HCT116 (cell line): ENCODE measurements at regions not wholly inside any gene's neighbourhood (a gene's known extent, or its start where the extent isn't known, plus 50 kb on each side); places are given as distances from the start of the nearest gene placed in this dataset.

Experiments used
- ATAC-seq: fragments of 200-7000 bp; cut with Tn5 transposase; 2 replicates; pipeline ENCODE4 v1.9.1; 2020; ENCODE audit warnings: mild to moderate bottlenecking, moderate library complexity
- BruUV-seq: library from RNA; stranded (reverse); fragments of 400-500 nt; replicated peaks from 2 replicates; lab custom pipeline; 2021; lab: Mats Ljungman, UMichigan
- CTCF ChIA-PET: fragments of 300-600 bp; sonication (Branson Sonifier 250); formaldehyde crosslinking; loops from one replicate; lab custom pipeline; 2021; ENCODE audit warnings: antibody characterized with exemption; lab: Charles Lee
- POLR2A ChIA-PET: fragments of 300-600, 350-600 bp; sonication (Branson Sonifier 250); formaldehyde crosslinking; loops from one replicate; lab custom pipeline; 2021; ENCODE audit warnings: antibody characterized with exemption; lab: Charles Lee
- RAD21 ChIA-PET, 2 experiments: fragments of 300-600 bp; sonication (Branson Sonifier 250); formaldehyde crosslinking; loops; one replicate each; lab custom pipeline; 2023; ENCODE audit warnings: low total read pairs in 2 of 2; ENCODE audit not compliant: uncharacterized antibody in 2 of 2, unreplicated experiment in 2 of 2, low non-redundant PET in 1 of 2; lab: Charles Lee
- DNase-seq: peaks from one replicate; pipeline ENCODE4 v3.0.0-alpha.2; 2010; ENCODE audit warnings: low read depth, low spot score
- H2AFZ ChIP-seq: fragments of 200-600 bp; shearing (Covaris generic), sonication (generic); 2 replicates; pipeline ENCODE4 v1.6.1; 2017; ENCODE audit warnings: low read depth, mixed run types, mixed read lengths, antibody characterized with exemption, low read length; ENCODE audit not compliant: poor library complexity, severe bottlenecking
- H3K27ac ChIP-seq: 2 replicates; pipeline ENCODE4 v1.5.1; 2012; ENCODE audit warnings: low read depth, low read length
- H3K27me3 ChIP-seq: fragments of 200-600 bp; sonication (generic); 2 replicates; pipeline ENCODE4 v1.6.1; 2016; ENCODE audit warnings: mixed run types, low read length, mixed read lengths; ENCODE audit not compliant: insufficient read depth
- H3K36me3 ChIP-seq, 2 experiments: fragments of 200-500 bp in 1 of 2; fragments of 200-600 bp in 1 of 2; sonication (Bioruptor generic) in 1 of 2; sonication (generic) in 1 of 2; 2 replicates each; pipeline versions ENCODE4 v1.5.1 to v1.6.1; 2014 to 2016; ENCODE audit warnings: low read length in 2 of 2, inconsistent platforms in 1 of 2, mixed read lengths in 1 of 2, mixed run types in 1 of 2; ENCODE audit not compliant: insufficient read depth in 2 of 2, control insufficient read depth in 1 of 2
- H3K4me1 ChIP-seq, 2 experiments: fragments of 200-600 bp in 1 of 2; sonication (generic) in 1 of 2; 2 replicates each; pipeline versions ENCODE4 v1.5.1 to v1.6.1; 2012 to 2017; ENCODE audit warnings: low read length in 2 of 2, inconsistent platforms in 1 of 2, mild to moderate bottlenecking in 1 of 2, mixed read lengths in 1 of 2, mixed run types in 1 of 2, moderate library complexity in 1 of 2; ENCODE audit not compliant: insufficient read depth in 2 of 2, control insufficient read depth in 1 of 2
- H3K4me2 ChIP-seq: fragments of 200-600 bp; sonication (generic); 2 replicates; pipeline ENCODE4 v1.6.1; 2017; ENCODE audit warnings: mixed run types, low read length, mixed read lengths
- H3K4me3 ChIP-seq, 2 experiments: fragments of 200-600 bp in 1 of 2; sonication (generic) in 1 of 2; replicated peaks in 1 of 2; 2 replicates each; pipeline ENCODE4 v1.5.1; 2011 to 2016; ENCODE audit warnings: low read length in 2 of 2, control low read depth in 1 of 2, low read depth in 1 of 2, mild to moderate bottlenecking in 1 of 2, mixed read lengths in 1 of 2, mixed run types in 1 of 2
- H3K79me2 ChIP-seq: fragments of 200-600 bp; sonication (generic); 2 replicates; pipeline ENCODE4 v1.6.1; 2017; ENCODE audit warnings: mild to moderate bottlenecking, mixed run types, low read length, moderate library complexity, mixed read lengths; ENCODE audit not compliant: insufficient read depth
- H3K9ac ChIP-seq: fragments of 200-600 bp; sonication (generic); 2 replicates; pipeline ENCODE4 v1.6.1; 2016; ENCODE audit warnings: low read length, mixed read lengths
- H3K9me2 ChIP-seq: fragments of 200-600 bp; sonication (generic), shearing (Covaris generic); 2 replicates; pipeline ENCODE4 v1.6.1; 2017; ENCODE audit warnings: mixed run types, mild to moderate bottlenecking, moderate library complexity; ENCODE audit not compliant: insufficient read depth
- H3K9me3 ChIP-seq, 2 experiments: fragments of 200-500 bp in 1 of 2; fragments of 200-600 bp in 1 of 2; sonication (Bioruptor generic) in 1 of 2; sonication (generic) in 1 of 2; 2 replicates each; pipeline ENCODE4 v1.6.1; 2014 to 2017; ENCODE audit warnings: low read length in 2 of 2, mixed read lengths in 2 of 2, inconsistent platforms in 1 of 2, low read depth in 1 of 2, mild to moderate bottlenecking in 1 of 2, mixed run types in 1 of 2, moderate library complexity in 1 of 2; ENCODE audit not compliant: control insufficient read depth in 1 of 2, insufficient read depth in 1 of 2
- H4K20me1 ChIP-seq: fragments of 200-600 bp; sonication (generic), shearing (Covaris generic); 2 replicates; pipeline ENCODE4 v1.6.1; 2017; ENCODE audit warnings: mixed run types, mild to moderate bottlenecking, moderate library complexity; ENCODE audit not compliant: insufficient read depth
- CBX3 ChIP-seq: IDR thresholded peaks from 2 replicates; pipeline ENCODE4 v1.6.1; 2012; ENCODE audit warnings: low read depth
- CEBPB ChIP-seq: IDR thresholded peaks from 2 replicates; pipeline ENCODE4 v1.6.1; 2012; ENCODE audit warnings: low read depth
- ELF1 ChIP-seq: IDR thresholded peaks from 2 replicates; pipeline ENCODE4 v1.6.1; 2012; ENCODE audit warnings: low read depth, borderline replicate concordance
- EZH2 ChIP-seq: fragments of 200-600 bp; sonication (generic); IDR thresholded peaks from 2 replicates; pipeline ENCODE4 v1.6.1; 2017; ENCODE audit warnings: antibody characterized with exemption, mixed run types
- EZH2phosphoT487 ChIP-seq: fragments of 200-600 bp; IDR thresholded peaks from 2 replicates; pipeline ENCODE4 v1.6.1; 2018; ENCODE audit warnings: antibody characterized with exemption, borderline replicate concordance
- FOSL1 ChIP-seq: IDR thresholded peaks from 2 replicates; pipeline ENCODE4 v1.6.1; 2012; ENCODE audit warnings: low read depth
- JUND ChIP-seq: IDR thresholded peaks from 2 replicates; pipeline ENCODE4 v1.6.1; 2012
- POLR2AphosphoS5 ChIP-seq: IDR thresholded peaks from 2 replicates; pipeline ENCODE4 v1.6.1; 2011; ENCODE audit warnings: mild to moderate bottlenecking, low read depth, low read length, moderate library complexity
- RAD21 ChIP-seq: IDR thresholded peaks from 2 replicates; pipeline ENCODE4 v1.6.1; 2012; ENCODE audit warnings: low read depth, mild to moderate bottlenecking
- REST ChIP-seq: IDR thresholded peaks from 2 replicates; pipeline ENCODE4 v1.6.1; 2012; ENCODE audit warnings: low read depth
- SIN3A ChIP-seq: IDR thresholded peaks from 2 replicates; pipeline ENCODE4 v1.6.1; 2012; ENCODE audit warnings: low read depth
- SP1 ChIP-seq: IDR thresholded peaks from 2 replicates; pipeline ENCODE4 v1.6.1; 2012; ENCODE audit warnings: low read depth
- SRF ChIP-seq: IDR thresholded peaks from 2 replicates; pipeline ENCODE4 v1.6.1; 2012; ENCODE audit warnings: low read depth
- TCF7L2 ChIP-seq: IDR thresholded peaks from 2 replicates; pipeline ENCODE4 v1.7.0; 2011; ENCODE audit warnings: borderline replicate concordance, inconsistent platforms; ENCODE audit not compliant: insufficient read depth, insufficient read length; ENCODE audit errors: extremely low read depth
- YY1 ChIP-seq: IDR thresholded peaks from 2 replicates; pipeline ENCODE4 v1.6.1; 2011; ENCODE audit warnings: low read length, low read depth, moderate library complexity, mild to moderate bottlenecking; ENCODE audit not compliant: insufficient replicate concordance; ENCODE audit errors: extremely low read depth
- ZNF274 ChIP-seq: fragments of 200-500 bp; sonication (Bioruptor generic); IDR thresholded peaks from 2 replicates; pipeline ENCODE4 v1.6.1; 2014; ENCODE audit warnings: mild to moderate bottlenecking, low read depth, low read length, inconsistent platforms
- intact Hi-C: fragments of 100-400 bp; cut with micrococcal nuclease; formaldehyde crosslinking; loops from 2 replicates; pipeline ENCODE4 v1.10.0; 2022
- TF ChIP-seq, protein P1 (sequence below), 3 experiments: fragments of 200-600 bp in 1 of 3; sonication (generic) in 1 of 3; IDR thresholded peaks in 2 of 3; conservative IDR thresholded peaks in 1 of 3; 2 replicates each; pipeline ENCODE4 v1.5.1; 2012 to 2017; ENCODE audit warnings: low read depth in 2 of 3, low read length in 2 of 3, antibody characterized with exemption in 1 of 3, borderline replicate concordance in 1 of 3, control low read depth in 1 of 3, mild to moderate bottlenecking in 1 of 3, mixed read lengths in 1 of 3, mixed run types in 1 of 3, moderate library complexity in 1 of 3; ENCODE audit not compliant: insufficient read depth in 1 of 3
- TF ChIP-seq, protein P2 (sequence below): IDR thresholded peaks from 2 replicates; pipeline ENCODE4 v1.6.1; 2012

GRCh38 chr1:112793631-112794565 lies 78.8 kb upstream of the PPM1J start:
- Histone ChIP-seq H3K27ac (no peak overlapping the region), H3K9me2 (no peaks in the 10 kb centered on the region), H3K9ac (no peak overlapping the region), H3K36me3 (no peaks in the 10 kb centered on the region), H3K4me3 (no peak overlapping the region), H3K79me2 (no peaks in the 10 kb centered on the region), H3K9me3 (no peaks in the 10 kb centered on the region), H2AFZ (no peak overlapping the region), H4K20me1 (no peaks in the 10 kb centered on the region), H3K27me3 (no peaks in the 10 kb centered on the region), H3K4me1 (peaks cover 0 to 10% of the 10 kb centered on the region in 2 experiments; a peak in 2 of 4 replicates), H3K4me2 (no peak overlapping the region)
- no peak for DNase-seq
- POLR2A ChIA-PET, result no interaction called here
- BruUV-seq, result no TSS peak
- intact Hi-C loops, result no loop called here
- RAD21 ChIA-PET, result interaction anchor here in 1 of 2 experiments (0.5 kb wide), 1 partner anchor 277 kb away, joined by 4 read pairs; no protein-coding TSS in a partner anchor
- ATAC-seq, result no peak
- CTCF ChIA-PET, result no interaction called here
- no peak for TF ChIP-seq YY1
- no peak for TF ChIP-seq EZH2phosphoT487
- no peak for TF ChIP-seq POLR2AphosphoS5
- TF ChIP-seq FOSL1, result no peak
- no peak for TF ChIP-seq CBX3
- TF ChIP-seq, protein P1, sequence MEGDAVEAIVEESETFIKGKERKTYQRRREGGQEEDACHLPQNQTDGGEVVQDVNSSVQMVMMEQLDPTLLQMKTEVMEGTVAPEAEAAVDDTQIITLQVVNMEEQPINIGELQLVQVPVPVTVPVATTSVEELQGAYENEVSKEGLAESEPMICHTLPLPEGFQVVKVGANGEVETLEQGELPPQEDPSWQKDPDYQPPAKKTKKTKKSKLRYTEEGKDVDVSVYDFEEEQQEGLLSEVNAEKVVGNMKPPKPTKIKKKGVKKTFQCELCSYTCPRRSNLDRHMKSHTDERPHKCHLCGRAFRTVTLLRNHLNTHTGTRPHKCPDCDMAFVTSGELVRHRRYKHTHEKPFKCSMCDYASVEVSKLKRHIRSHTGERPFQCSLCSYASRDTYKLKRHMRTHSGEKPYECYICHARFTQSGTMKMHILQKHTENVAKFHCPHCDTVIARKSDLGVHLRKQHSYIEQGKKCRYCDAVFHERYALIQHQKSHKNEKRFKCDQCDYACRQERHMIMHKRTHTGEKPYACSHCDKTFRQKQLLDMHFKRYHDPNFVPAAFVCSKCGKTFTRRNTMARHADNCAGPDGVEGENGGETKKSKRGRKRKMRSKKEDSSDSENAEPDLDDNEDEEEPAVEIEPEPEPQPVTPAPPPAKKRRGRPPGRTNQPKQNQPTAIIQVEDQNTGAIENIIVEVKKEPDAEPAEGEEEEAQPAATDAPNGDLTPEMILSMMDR (IDR thresholded peaks at IDR 0.05 in 2 of 3, conservative IDR thresholded peaks at IDR 0.05 in 1 of 3; ENCODE audit: borderline replicate concordance in 1 of 3, insufficient read depth in 1 of 3, low read depth in 2 of 3, low read length in 2 of 3), result no peak
- TF ChIP-seq, protein P2, sequence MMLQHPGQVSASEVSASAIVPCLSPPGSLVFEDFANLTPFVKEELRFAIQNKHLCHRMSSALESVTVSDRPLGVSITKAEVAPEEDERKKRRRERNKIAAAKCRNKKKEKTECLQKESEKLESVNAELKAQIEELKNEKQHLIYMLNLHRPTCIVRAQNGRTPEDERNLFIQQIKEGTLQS, result no peak
- TF ChIP-seq ELF1, result no peak
- TF ChIP-seq EZH2, result no peak
- TF ChIP-seq SP1, result no peak
- no peak for TF ChIP-seq CEBPB
- TF ChIP-seq TCF7L2, result no peak
- no peak for TF ChIP-seq SIN3A
- TF ChIP-seq ZNF274, result no peak
- no peak for TF ChIP-seq SRF
- no peak for TF ChIP-seq REST
- TF ChIP-seq RAD21, result no peak
- no peak for TF ChIP-seq JUND
